ENCODE measurements at regions not wholly inside any gene's neighbourhood (a gene's known extent, or its start where the extent isn't known, plus 50 kb on each side); places are given as distances from the start of the nearest gene placed in this dataset.

GRCh38 chr16:8519179-8519578, 71.1 kb downstream of the TMEM114 start:
- TF ChIP-seq, protein P1, sequence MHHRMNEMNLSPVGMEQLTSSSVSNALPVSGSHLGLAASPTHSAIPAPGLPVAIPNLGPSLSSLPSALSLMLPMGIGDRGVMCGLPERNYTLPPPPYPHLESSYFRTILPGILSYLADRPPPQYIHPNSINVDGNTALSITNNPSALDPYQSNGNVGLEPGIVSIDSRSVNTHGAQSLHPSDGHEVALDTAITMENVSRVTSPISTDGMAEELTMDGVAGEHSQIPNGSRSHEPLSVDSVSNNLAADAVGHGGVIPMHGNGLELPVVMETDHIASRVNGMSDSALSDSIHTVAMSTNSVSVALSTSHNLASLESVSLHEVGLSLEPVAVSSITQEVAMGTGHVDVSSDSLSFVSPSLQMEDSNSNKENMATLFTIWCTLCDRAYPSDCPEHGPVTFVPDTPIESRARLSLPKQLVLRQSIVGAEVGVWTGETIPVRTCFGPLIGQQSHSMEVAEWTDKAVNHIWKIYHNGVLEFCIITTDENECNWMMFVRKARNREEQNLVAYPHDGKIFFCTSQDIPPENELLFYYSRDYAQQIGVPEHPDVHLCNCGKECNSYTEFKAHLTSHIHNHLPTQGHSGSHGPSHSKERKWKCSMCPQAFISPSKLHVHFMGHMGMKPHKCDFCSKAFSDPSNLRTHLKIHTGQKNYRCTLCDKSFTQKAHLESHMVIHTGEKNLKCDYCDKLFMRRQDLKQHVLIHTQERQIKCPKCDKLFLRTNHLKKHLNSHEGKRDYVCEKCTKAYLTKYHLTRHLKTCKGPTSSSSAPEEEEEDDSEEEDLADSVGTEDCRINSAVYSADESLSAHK (tag by site-specific recombination; IDR thresholded peaks at IDR 0.05): no peak
- TF ChIP-seq ZNF398 (tag by site-specific recombination; IDR thresholded peaks at IDR 0.05) (no peak), ZNF792 (tag by site-specific recombination; IDR thresholded peaks at IDR 0.05) (no peak), REPIN1 (tag by site-specific recombination; IDR thresholded peaks at IDR 0.05; ENCODE audit: low read depth) (no peak), ZNF843 (tag by site-specific recombination; IDR thresholded peaks at IDR 0.05) (no peak), ZNF133 (tag by site-specific recombination; IDR thresholded peaks at IDR 0.05) (no peak), OVOL3 (tag by site-specific recombination; IDR thresholded peaks at IDR 0.05) (no peak), ZNF404 (tag by site-specific recombination; IDR thresholded peaks at IDR 0.05) (no peak), HOXD13 (CRISPR knock-in tag; IDR thresholded peaks at IDR 0.05; ENCODE audit: borderline replicate concordance) (no peak)
- TF ChIP-seq, protein P2, sequence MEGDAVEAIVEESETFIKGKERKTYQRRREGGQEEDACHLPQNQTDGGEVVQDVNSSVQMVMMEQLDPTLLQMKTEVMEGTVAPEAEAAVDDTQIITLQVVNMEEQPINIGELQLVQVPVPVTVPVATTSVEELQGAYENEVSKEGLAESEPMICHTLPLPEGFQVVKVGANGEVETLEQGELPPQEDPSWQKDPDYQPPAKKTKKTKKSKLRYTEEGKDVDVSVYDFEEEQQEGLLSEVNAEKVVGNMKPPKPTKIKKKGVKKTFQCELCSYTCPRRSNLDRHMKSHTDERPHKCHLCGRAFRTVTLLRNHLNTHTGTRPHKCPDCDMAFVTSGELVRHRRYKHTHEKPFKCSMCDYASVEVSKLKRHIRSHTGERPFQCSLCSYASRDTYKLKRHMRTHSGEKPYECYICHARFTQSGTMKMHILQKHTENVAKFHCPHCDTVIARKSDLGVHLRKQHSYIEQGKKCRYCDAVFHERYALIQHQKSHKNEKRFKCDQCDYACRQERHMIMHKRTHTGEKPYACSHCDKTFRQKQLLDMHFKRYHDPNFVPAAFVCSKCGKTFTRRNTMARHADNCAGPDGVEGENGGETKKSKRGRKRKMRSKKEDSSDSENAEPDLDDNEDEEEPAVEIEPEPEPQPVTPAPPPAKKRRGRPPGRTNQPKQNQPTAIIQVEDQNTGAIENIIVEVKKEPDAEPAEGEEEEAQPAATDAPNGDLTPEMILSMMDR (tag by site-specific recombination; IDR thresholded peaks at IDR 0.05): no peak
- TF ChIP-seq, protein P3, sequence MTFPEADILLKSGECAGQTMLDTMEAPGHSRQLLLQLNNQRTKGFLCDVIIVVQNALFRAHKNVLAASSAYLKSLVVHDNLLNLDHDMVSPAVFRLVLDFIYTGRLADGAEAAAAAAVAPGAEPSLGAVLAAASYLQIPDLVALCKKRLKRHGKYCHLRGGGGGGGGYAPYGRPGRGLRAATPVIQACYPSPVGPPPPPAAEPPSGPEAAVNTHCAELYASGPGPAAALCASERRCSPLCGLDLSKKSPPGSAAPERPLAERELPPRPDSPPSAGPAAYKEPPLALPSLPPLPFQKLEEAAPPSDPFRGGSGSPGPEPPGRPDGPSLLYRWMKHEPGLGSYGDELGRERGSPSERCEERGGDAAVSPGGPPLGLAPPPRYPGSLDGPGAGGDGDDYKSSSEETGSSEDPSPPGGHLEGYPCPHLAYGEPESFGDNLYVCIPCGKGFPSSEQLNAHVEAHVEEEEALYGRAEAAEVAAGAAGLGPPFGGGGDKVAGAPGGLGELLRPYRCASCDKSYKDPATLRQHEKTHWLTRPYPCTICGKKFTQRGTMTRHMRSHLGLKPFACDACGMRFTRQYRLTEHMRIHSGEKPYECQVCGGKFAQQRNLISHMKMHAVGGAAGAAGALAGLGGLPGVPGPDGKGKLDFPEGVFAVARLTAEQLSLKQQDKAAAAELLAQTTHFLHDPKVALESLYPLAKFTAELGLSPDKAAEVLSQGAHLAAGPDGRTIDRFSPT (tag by site-specific recombination; IDR thresholded peaks at IDR 0.05): no peak
- TF ChIP-seq, protein P4, sequence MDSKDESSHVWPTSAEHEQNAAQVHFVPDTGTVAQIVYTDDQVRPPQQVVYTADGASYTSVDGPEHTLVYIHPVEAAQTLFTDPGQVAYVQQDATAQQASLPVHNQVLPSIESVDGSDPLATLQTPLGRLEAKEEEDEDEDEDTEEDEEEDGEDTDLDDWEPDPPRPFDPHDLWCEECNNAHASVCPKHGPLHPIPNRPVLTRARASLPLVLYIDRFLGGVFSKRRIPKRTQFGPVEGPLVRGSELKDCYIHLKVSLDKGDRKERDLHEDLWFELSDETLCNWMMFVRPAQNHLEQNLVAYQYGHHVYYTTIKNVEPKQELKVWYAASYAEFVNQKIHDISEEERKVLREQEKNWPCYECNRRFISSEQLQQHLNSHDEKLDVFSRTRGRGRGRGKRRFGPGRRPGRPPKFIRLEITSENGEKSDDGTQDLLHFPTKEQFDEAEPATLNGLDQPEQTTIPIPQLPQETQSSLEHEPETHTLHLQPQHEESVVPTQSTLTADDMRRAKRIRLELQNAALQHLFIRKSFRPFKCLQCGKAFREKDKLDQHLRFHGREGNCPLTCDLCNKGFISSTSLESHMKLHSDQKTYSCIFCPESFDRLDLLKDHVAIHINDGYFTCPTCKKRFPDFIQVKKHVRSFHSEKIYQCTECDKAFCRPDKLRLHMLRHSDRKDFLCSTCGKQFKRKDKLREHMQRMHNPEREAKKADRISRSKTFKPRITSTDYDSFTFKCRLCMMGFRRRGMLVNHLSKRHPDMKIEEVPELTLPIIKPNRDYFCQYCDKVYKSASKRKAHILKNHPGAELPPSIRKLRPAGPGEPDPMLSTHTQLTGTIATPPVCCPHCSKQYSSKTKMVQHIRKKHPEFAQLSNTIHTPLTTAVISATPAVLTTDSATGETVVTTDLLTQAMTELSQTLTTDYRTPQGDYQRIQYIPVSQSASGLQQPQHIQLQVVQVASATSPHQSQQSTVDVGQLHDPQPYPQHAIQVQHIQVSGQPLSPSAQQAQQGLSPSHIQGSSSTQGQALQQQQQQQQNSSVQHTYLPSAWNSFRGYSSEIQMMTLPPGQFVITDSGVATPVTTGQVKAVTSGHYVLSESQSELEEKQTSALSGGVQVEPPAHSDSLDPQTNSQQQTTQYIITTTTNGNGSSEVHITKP (tag by site-specific recombination; IDR thresholded peaks at IDR 0.05): no peak
